ENCODE measurements at regions not wholly inside any gene's neighbourhood (a gene's known extent, or its start where the extent isn't known, plus 50 kb on each side); places are given as distances from the start of the nearest gene placed in this dataset.

DNA sequence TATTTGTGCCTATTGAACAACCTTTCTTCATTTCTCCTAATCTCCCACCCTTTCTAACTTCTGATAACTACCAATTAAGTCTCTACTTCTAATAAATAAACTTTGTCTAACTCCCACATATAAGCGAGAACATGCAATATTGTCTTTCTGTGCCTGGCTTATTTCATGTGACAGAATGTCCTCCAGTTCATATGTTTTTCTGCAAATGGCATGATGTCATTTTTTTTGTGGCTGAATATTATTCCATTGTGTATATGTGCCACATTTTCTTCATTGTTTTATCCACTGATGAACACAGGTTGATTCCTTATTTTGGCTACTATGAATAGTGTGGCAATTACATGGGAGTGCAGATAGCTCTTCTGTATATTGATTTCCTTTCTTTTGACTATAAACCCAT lies 1041.5 kb upstream of the MANEA start:
- H3K9me3 ChIP-seq (ENCODE audit: control insufficient read depth in 2 of 2, low read length in 2 of 2), result no peaks in the 10 kb centered on the region
- no peak overlapping the region for H3K27ac ChIP-seq (ENCODE audit: insufficient read depth, low read length, poor library complexity, severe bottlenecking)
- Mint-ChIP-seq H3K27me3 (no peaks in the 10 kb centered on the region), H3K9me3 (peaks cover 0 to 31% (median 11%) of the 10 kb centered on the region in 7 donors), H3K36me3 (no peaks in the 10 kb centered on the region), H3K4me1 (no peaks in the 10 kb centered on the region), H3K4me3 (no peak overlapping the region), H3K27ac (no peak overlapping the region)
- no peaks in the 10 kb centered on the region for H3K4me1 ChIP-seq (ENCODE audit: control insufficient read depth, insufficient read depth, low read length, poor library complexity, severe bottlenecking)
- DNase-seq, result no peak
- H3K4me3 ChIP-seq (ENCODE audit: low read depth, low read length), result no peak overlapping the region
- H3K27me3 ChIP-seq (ENCODE audit: control insufficient read depth, insufficient read depth, low read length), result no peaks in the 10 kb centered on the region
- no peak for ATAC-seq (ENCODE audit: low read depth in 2 of 2)
- H3K36me3 ChIP-seq (ENCODE audit: control insufficient read depth, insufficient read depth, low read length), result no peaks in the 10 kb centered on the region

DNA sequence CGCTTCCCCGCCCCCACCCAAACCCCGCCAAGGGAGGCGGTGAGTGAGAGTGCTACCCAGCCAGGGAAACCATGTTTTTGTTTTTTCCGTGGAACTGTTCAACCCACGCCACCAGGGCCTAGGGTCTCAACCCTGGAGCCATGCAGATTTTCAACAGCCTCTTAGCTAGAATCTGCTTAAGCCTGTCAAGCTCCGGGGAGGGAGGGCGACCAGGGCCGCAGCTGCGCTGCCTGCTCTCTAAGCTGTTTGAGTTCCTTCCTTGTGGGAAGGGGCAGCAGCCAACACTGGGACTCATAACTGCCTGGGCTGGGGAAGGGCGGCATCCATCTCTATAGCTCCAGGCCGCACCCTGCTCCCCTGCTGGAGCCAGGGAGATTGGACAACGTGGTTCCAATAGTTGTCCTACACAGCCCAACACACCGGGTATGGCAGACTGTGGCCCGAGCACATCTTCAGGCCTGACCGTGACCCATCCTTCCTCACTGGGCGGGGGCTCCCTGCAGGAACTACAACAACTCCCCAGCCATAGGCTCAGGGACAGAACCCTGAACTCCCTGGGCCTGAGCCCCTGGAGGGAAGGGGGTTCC lies 1065.7 kb upstream of the MANEA start:
- Mint-ChIP-seq H3K27ac (no peak overlapping the region), H3K4me1 (no peaks in the 10 kb centered on the region), H3K4me3 (no peak overlapping the region), H3K9me3 (peaks cover 0 to 7% (median 2%) of the 10 kb centered on the region in 7 donors), H3K36me3 (no peaks in the 10 kb centered on the region), H3K27me3 (no peaks in the 10 kb centered on the region)
- DNase-seq (no peak), ATAC-seq (ENCODE audit: low read depth in 2 of 2) (no peak)
- no peaks in the 10 kb centered on the region for H3K27me3 ChIP-seq (ENCODE audit: control insufficient read depth, insufficient read depth, low read length)
- H3K4me1 ChIP-seq (ENCODE audit: control insufficient read depth, insufficient read depth, low read length, poor library complexity, severe bottlenecking), result no peaks in the 10 kb centered on the region
- H3K4me3 ChIP-seq (ENCODE audit: low read depth, low read length), result no peak overlapping the region
- H3K9me3 ChIP-seq (ENCODE audit: control insufficient read depth in 2 of 2, low read length in 2 of 2), result peaks cover 0 to 1% of the 10 kb centered on the region in 2 experiments
- H3K27ac ChIP-seq (ENCODE audit: insufficient read depth, low read length, poor library complexity, severe bottlenecking), result no peak overlapping the region
- no peaks in the 10 kb centered on the region for H3K36me3 ChIP-seq (ENCODE audit: control insufficient read depth, insufficient read depth, low read length)

DNA sequence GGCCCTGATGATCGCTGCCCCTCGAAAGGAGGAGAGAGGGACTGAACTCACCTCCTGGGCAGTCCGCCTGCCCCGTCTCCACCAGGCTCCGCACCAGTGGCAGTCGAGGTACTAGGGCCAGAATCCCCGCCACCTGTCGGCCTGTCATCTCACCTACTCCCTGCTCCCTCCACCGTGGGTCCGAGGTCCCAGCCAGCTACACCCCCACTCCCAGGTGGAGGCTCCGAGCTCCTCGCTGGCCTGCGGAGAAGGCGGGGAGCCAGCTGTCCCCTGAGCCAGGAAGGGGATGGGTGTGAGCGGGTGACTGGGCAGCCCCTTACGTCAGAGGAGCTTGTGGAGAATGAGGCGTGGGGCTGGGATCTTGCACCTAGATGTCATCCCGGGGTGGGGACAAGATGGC lies 1066.5 kb upstream of the MANEA start:
- Histone ChIP-seq H3K4me1 (ENCODE audit: control insufficient read depth, insufficient read depth, low read length, poor library complexity, severe bottlenecking) (no peaks in the 10 kb centered on the region), H3K27ac (ENCODE audit: insufficient read depth, low read length, poor library complexity, severe bottlenecking) (no peak overlapping the region), H3K9me3 (ENCODE audit: control insufficient read depth in 2 of 2, low read length in 2 of 2) (peaks cover 0 to 1% of the 10 kb centered on the region in 2 experiments), H3K4me3 (ENCODE audit: low read depth, low read length) (no peak overlapping the region), H3K27me3 (ENCODE audit: control insufficient read depth, insufficient read depth, low read length) (no peaks in the 10 kb centered on the region), H3K36me3 (ENCODE audit: control insufficient read depth, insufficient read depth, low read length) (no peaks in the 10 kb centered on the region)
- Mint-ChIP-seq H3K4me3 (no peak overlapping the region), H3K9me3 (peaks cover 0 to 4% (median 2%) of the 10 kb centered on the region in 7 donors), H3K27ac (no peak overlapping the region), H3K4me1 (no peaks in the 10 kb centered on the region), H3K36me3 (no peaks in the 10 kb centered on the region), H3K27me3 (no peaks in the 10 kb centered on the region)
- ATAC-seq (ENCODE audit: low read depth in 2 of 2) (no peak), DNase-seq (no peak)

DNA sequence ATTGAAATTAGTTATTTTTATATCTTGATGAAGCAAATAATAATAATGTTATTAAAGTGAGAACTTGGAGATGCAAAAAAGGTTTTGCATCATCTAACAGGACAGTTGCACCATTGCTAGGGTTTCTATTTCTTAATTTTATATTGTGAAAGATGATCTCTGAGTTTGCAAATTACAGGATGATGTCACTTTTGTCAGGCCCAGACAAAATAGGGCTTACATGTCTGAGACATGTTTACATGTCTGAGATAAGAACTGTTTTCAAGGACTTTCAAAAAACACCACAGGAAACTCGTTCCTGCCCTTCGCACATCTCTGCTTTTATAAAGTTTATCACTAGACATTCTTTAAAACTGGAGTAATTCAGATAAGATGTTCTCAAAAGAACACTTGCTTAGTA lies 1075.8 kb upstream of the MANEA start:
- ATAC-seq (ENCODE audit: low read depth in 2 of 2), result no peak

DNA sequence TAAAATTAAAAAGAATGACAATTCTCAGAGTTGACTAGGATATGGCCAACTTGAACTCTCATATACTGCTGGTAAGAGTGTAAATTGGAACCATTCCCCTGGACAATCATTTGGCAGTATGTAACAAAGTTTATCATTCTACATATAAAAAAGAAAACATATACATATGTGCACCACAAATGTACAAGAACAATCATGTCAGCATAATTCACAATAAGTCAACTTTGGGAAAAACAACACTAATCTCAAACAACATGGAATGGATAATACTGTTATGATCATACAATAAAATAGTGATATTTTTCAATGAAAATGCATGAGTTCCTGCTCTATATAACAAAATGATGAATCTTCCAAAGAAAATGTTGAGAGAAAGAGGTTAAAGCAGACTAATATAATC lies 1078.7 kb upstream of the EPHA7 start:
- H3K4me3 Mint-ChIP-seq, result no peak overlapping the region
- H3K27me3 Mint-ChIP-seq, result no peaks in the 10 kb centered on the region
- H3K9me3 Mint-ChIP-seq, result peaks cover 0 to 10% (median 1%) of the 10 kb centered on the region in 7 donors

More for the DNA sequence above, 1075.8 kb upstream of the MANEA start:
- Histone ChIP-seq H3K9me3 (ENCODE audit: control insufficient read depth in 2 of 2, low read length in 2 of 2) (no peaks in the 10 kb centered on the region), H3K27me3 (ENCODE audit: control insufficient read depth, insufficient read depth, low read length) (no peaks in the 10 kb centered on the region), H3K4me3 (ENCODE audit: low read depth, low read length) (no peak overlapping the region), H3K4me1 (ENCODE audit: control insufficient read depth, insufficient read depth, low read length, poor library complexity, severe bottlenecking) (no peaks in the 10 kb centered on the region), H3K27ac (ENCODE audit: insufficient read depth, low read length, poor library complexity, severe bottlenecking) (no peak overlapping the region), H3K36me3 (ENCODE audit: control insufficient read depth, insufficient read depth, low read length) (no peaks in the 10 kb centered on the region)
- no peaks in the 10 kb centered on the region for H3K4me1 Mint-ChIP-seq
- H3K36me3 Mint-ChIP-seq, result no peaks in the 10 kb centered on the region
- no peaks in the 10 kb centered on the region for H3K27me3 Mint-ChIP-seq
- peaks cover 0 to 5% (median 3%) of the 10 kb centered on the region in 7 donors for H3K9me3 Mint-ChIP-seq
- no peak overlapping the region for H3K4me3 Mint-ChIP-seq
- DNase-seq, result no peak
- no peak overlapping the region for H3K27ac Mint-ChIP-seq

DNA sequence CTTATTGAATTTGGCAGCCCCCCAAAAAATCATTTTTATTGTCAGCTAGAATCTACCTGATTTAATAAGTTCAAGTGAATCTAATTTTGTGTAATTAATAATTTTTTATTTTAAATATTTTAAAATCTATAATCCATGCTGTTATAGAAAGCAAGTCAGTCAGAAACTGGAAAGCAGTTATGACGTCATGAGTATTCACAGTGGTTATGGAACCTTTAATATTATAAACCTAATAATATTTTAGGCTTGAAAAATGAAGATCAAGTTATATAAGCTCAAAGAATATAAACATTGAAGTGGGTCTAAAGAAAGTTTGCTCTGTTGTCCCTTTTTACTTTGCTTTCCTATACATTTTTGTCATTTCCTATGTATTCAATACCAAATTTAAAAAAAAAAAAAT lies 1075.1 kb upstream of the EPHA7 start:
- Histone ChIP-seq H3K4me3 (ENCODE audit: low read depth, low read length) (no peak overlapping the region), H3K27ac (ENCODE audit: insufficient read depth, low read length, poor library complexity, severe bottlenecking) (no peak overlapping the region), H3K36me3 (ENCODE audit: control insufficient read depth, insufficient read depth, low read length) (no peaks in the 10 kb centered on the region), H3K27me3 (ENCODE audit: control insufficient read depth, insufficient read depth, low read length) (no peaks in the 10 kb centered on the region), H3K9me3 (ENCODE audit: control insufficient read depth in 2 of 2, low read length in 2 of 2) (peaks cover 0 to 5% of the 10 kb centered on the region in 2 experiments), H3K4me1 (ENCODE audit: control insufficient read depth, insufficient read depth, low read length, poor library complexity, severe bottlenecking) (no peaks in the 10 kb centered on the region)
- Mint-ChIP-seq H3K4me3 (no peak overlapping the region), H3K27ac (no peak overlapping the region), H3K9me3 (peaks cover 0 to 15% (median 1%) of the 10 kb centered on the region in 7 donors), H3K4me1 (no peaks in the 10 kb centered on the region), H3K27me3 (no peaks in the 10 kb centered on the region), H3K36me3 (no peaks in the 10 kb centered on the region)
- DNase-seq (no peak), ATAC-seq (ENCODE audit: low read depth in 2 of 2) (no peak)

More for the DNA sequence above, 1078.7 kb upstream of the EPHA7 start:
- Histone ChIP-seq H3K9me3 (ENCODE audit: control insufficient read depth in 2 of 2, low read length in 2 of 2) (peaks cover 0 to 3% of the 10 kb centered on the region in 2 experiments), H3K4me3 (ENCODE audit: low read depth, low read length) (no peak overlapping the region), H3K4me1 (ENCODE audit: control insufficient read depth, insufficient read depth, low read length, poor library complexity, severe bottlenecking) (no peaks in the 10 kb centered on the region), H3K27me3 (ENCODE audit: control insufficient read depth, insufficient read depth, low read length) (no peaks in the 10 kb centered on the region), H3K36me3 (ENCODE audit: control insufficient read depth, insufficient read depth, low read length) (no peaks in the 10 kb centered on the region), H3K27ac (ENCODE audit: insufficient read depth, low read length, poor library complexity, severe bottlenecking) (no peak overlapping the region)
- H3K27ac Mint-ChIP-seq, result no peak overlapping the region
- no peaks in the 10 kb centered on the region for H3K4me1 Mint-ChIP-seq
- DNase-seq (no peak), ATAC-seq (ENCODE audit: low read depth in 2 of 2) (no peak)
- no peaks in the 10 kb centered on the region for H3K36me3 Mint-ChIP-seq

DNA sequence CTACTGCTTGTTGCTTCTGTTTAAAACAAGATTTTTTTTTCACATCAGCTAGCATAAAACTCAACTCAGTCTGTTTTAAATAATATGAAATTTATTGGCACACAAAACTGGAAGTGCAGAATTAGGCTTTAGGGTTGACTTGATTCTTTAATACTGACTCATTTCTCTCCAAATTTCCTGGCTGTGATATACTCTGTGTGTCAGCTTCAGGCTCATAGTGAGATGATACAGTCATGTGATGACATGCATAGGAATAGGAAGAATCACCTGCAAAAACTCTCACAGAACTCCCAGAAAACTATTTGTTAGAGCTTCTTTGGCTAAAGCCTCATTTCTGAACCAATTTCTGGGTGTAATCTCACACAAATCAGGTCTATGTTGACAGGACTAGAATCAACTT lies 1068.0 kb upstream of the EPHA7 start:
- peaks cover 0 to 10% (median 3%) of the 10 kb centered on the region in 7 donors for H3K9me3 Mint-ChIP-seq
- H3K36me3 ChIP-seq (ENCODE audit: control insufficient read depth, insufficient read depth, low read length), result no peaks in the 10 kb centered on the region
- no peak overlapping the region for H3K27ac ChIP-seq (ENCODE audit: insufficient read depth, low read length, poor library complexity, severe bottlenecking)
- H3K36me3 Mint-ChIP-seq, result no peaks in the 10 kb centered on the region
- H3K27me3 Mint-ChIP-seq, result no peaks in the 10 kb centered on the region
- H3K4me3 Mint-ChIP-seq, result no peak overlapping the region
- no peak overlapping the region for H3K4me3 ChIP-seq (ENCODE audit: low read depth, low read length)
- H3K4me1 ChIP-seq (ENCODE audit: control insufficient read depth, insufficient read depth, low read length, poor library complexity, severe bottlenecking), result no peaks in the 10 kb centered on the region
- no peaks in the 10 kb centered on the region for H3K4me1 Mint-ChIP-seq
- H3K9me3 ChIP-seq (ENCODE audit: control insufficient read depth in 2 of 2, low read length in 2 of 2), result no peaks in the 10 kb centered on the region
- ATAC-seq (ENCODE audit: low read depth in 2 of 2) (no peak), DNase-seq (no peak)
- H3K27me3 ChIP-seq (ENCODE audit: control insufficient read depth, insufficient read depth, low read length), result no peaks in the 10 kb centered on the region
- H3K27ac Mint-ChIP-seq, result no peak overlapping the region
